B cell (primary cell): ENCODE measurements at regions not wholly inside any gene's neighbourhood (a gene's known extent, or its start where the extent isn't known, plus 50 kb on each side); places are given as distances from the start of the nearest gene placed in this dataset.

ENCODE experiments used
- ATAC-seq: fragments of 200-7000 bp; cut with Tn5 transposase; one replicate; pipeline ENCODE4 v1.10.0; 2021; ENCODE audit warnings: low read depth, mild to moderate bottlenecking, moderate number of reproducible peaks, moderate library complexity
- CTCF ChIA-PET: fragments of 350-600 bp; sonication (Branson Sonifier 250); formaldehyde crosslinking; loops from one replicate; lab custom pipeline; 2021; ENCODE audit warnings: antibody characterized with exemption, inconsistent platforms; lab: Charles Lee
- POLR2A ChIA-PET: fragments of 350-600 bp; sonication (Branson Sonifier 250); formaldehyde crosslinking; loops from one replicate; lab custom pipeline; 2021; ENCODE audit warnings: antibody characterized with exemption; lab: Charles Lee
- DNase-seq: peaks from one replicate; pipeline ENCODE4 v3.0.0; 2013
- H2AFZ ChIP-seq: 2 replicates; pipeline ENCODE4 v1.6.1; 2012; ENCODE audit warnings: mild to moderate bottlenecking, low read depth, low read length; ENCODE audit not compliant: insufficient read depth, poor library complexity, severe bottlenecking
- H3K27ac ChIP-seq, 2 donors: 1 replicate in 1 of 2; 2 replicates in 1 of 2; pipeline ENCODE4 v1.5.1; 2012 to 2013; ENCODE audit warnings: low read length in 2 of 2, mild to moderate bottlenecking in 2 of 2, moderate library complexity in 1 of 2
- H3K27me3 ChIP-seq, 4 experiments: fragments of 200-600 bp in 1 of 4; sonication (generic) in 1 of 4; replicated peaks in 1 of 4; 1 replicate in 2 of 4; 2 replicates in 2 of 4; pipeline versions ENCODE4 v1.6.1 to v1.7.0; 2013 to 2016; ENCODE audit warnings: low read length in 3 of 4, mild to moderate bottlenecking in 2 of 4, mixed read lengths in 1 of 4, moderate library complexity in 1 of 4; ENCODE audit not compliant: insufficient read depth in 4 of 4, control insufficient read depth in 3 of 4; ENCODE audit errors: control extremely low read depth in 1 of 4
- H3K36me3 ChIP-seq, 2 experiments: replicated peaks in 1 of 2; 1 replicate in 1 of 2; 2 replicates in 1 of 2; pipeline versions ENCODE4 v1.6.1 to v1.7.1; 2013; ENCODE audit warnings: low read length in 1 of 2; ENCODE audit not compliant: insufficient read depth in 2 of 2, control insufficient read depth in 1 of 2; ENCODE audit errors: control extremely low read depth in 1 of 2, extremely low read depth in 1 of 2
- H3K4me1 ChIP-seq, 2 donors: fragments of 200-600 bp in 1 of 2; sonication (generic) in 1 of 2; 1 replicate in 1 of 2; 2 replicates in 1 of 2; pipeline versions ENCODE4 v1.5.1 to v1.6.1; 2013 to 2017; ENCODE audit warnings: low read length in 2 of 2; ENCODE audit not compliant: control insufficient read depth in 2 of 2, insufficient read depth in 2 of 2
- H3K4me2 ChIP-seq: replicated peaks from 2 replicates; pipeline ENCODE3; 2012; ENCODE audit warnings: mild to moderate bottlenecking, low read depth, low read length; ENCODE audit not compliant: poor library complexity, severe bottlenecking
- H3K4me3 ChIP-seq, 5 experiments: fragments of 200-600 bp in 1 of 5; sonication (generic) in 1 of 5; 1 replicate in 3 of 5; 2 replicates in 2 of 5; pipeline versions ENCODE4 v1.5.1 to v1.7.0; 2011 to 2016; ENCODE audit warnings: low read length in 4 of 5, mild to moderate bottlenecking in 4 of 5, low read depth in 2 of 5, control low read depth in 1 of 5, moderate library complexity in 1 of 5; ENCODE audit not compliant: insufficient read depth in 1 of 5; ENCODE audit errors: control extremely low read depth in 1 of 5, extremely low read depth in 1 of 5
- H3K79me2 ChIP-seq: fragments of 200-600 bp; sonication (generic); one replicate; pipeline ENCODE4 v1.6.0; 2016; ENCODE audit warnings: low read length; ENCODE audit not compliant: control insufficient read depth, insufficient read depth
- H3K9ac ChIP-seq: fragments of 200-600 bp; sonication (generic); 2 replicates; pipeline ENCODE4 v1.6.1; 2017; ENCODE audit warnings: mild to moderate bottlenecking, low read length, moderate library complexity
- H3K9me3 ChIP-seq, 3 donors: one replicate each; pipeline versions ENCODE4 v1.6.1 to v1.7.1; 2013; ENCODE audit warnings: low read length in 2 of 3; ENCODE audit not compliant: control insufficient read depth in 2 of 3, insufficient read depth in 1 of 3; ENCODE audit errors: control extremely low read depth in 1 of 3
- H4K20me1 ChIP-seq: 2 replicates; pipeline ENCODE4 v1.6.0; 2012; ENCODE audit warnings: mild to moderate bottlenecking, low read length; ENCODE audit not compliant: insufficient read depth, control insufficient read depth, poor library complexity, severe bottlenecking
- H3K27ac Mint-ChIP-seq: one replicate; pipeline ENCODE4 v1.8.0; 2021; ENCODE audit warnings: mixed read lengths
- H3K27me3 Mint-ChIP-seq: one replicate; pipeline ENCODE4 v1.8.0; 2021; ENCODE audit warnings: mixed read lengths
- H3K4me1 Mint-ChIP-seq: one replicate; pipeline ENCODE4 v1.8.0; 2021; ENCODE audit warnings: mixed read lengths
- H3K4me3 Mint-ChIP-seq: one replicate; pipeline ENCODE4 v1.8.0; 2021; ENCODE audit warnings: mixed read lengths
- H3K9me3 Mint-ChIP-seq: one replicate; pipeline ENCODE4 v1.8.0; 2022; ENCODE audit warnings: mixed read lengths; ENCODE audit not compliant: insufficient read depth
- EZH2 ChIP-seq: IDR thresholded peaks from 2 replicates; pipeline ENCODE4 v1.6.1; 2012; ENCODE audit warnings: borderline replicate concordance, low read depth, mild to moderate bottlenecking, moderate library complexity, low read length; ENCODE audit not compliant: insufficient read depth, poor library complexity, severe bottlenecking
- WGBS: methylation state at CpG from one replicate; pipeline ENCODE4 v1.1.5; 2013; ENCODE audit warnings: missing lambda C conversion rate; ENCODE audit not compliant: insufficient coverage; 5-methylcytosine and 5-hydroxymethylcytosine counted together
- intact Hi-C: fragments of 100-400 bp; cut with micrococcal nuclease; formaldehyde crosslinking; loops from one replicate; pipeline ENCODE4 v1.10.0; 2022
- TF ChIP-seq, protein P1 (sequence below): fragments of 200-600 bp; IDR thresholded peaks from one replicate; pipeline ENCODE4 v1.8.0; 2022; ENCODE audit warnings: antibody characterized with exemption, mild to moderate bottlenecking

- H3K4me1 ChIP-seq = no peaks in the 10 kb centered on the region
- intact Hi-C loops = no loop called here
- H3K9me3 ChIP-seq = peaks cover 0 to 8% (median 0%) of the 10 kb centered on the region in 3 donors
- Mint-ChIP-seq H3K27me3 (no peaks in the 10 kb centered on the region), H3K4me1 (no peaks in the 10 kb centered on the region), H3K4me3 (no peak overlapping the region), H3K27ac (no peak overlapping the region), H3K9me3 (peaks cover 7% of the 10 kb centered on the region)
- H3K9ac ChIP-seq = no peak overlapping the region
- no peak for ATAC-seq
- ChIA-PET POLR2A (no interaction called here), CTCF (no interaction called here)
- H3K4me3 ChIP-seq = no peak overlapping the region
- H3K27me3 ChIP-seq = no peaks in the 10 kb centered on the region
- no peak for DNase-seq
- H3K4me2 ChIP-seq = no peak overlapping the region
- no peak overlapping the region for H2AFZ ChIP-seq
- 85% methylated on average over 3 of the region's 3 CpGs for WGBS
- H3K79me2 ChIP-seq = no peaks in the 10 kb centered on the region
- H4K20me1 ChIP-seq = no peaks in the 10 kb centered on the region
- no peak overlapping the region for H3K27ac ChIP-seq
- no peak for TF ChIP-seq EZH2
- TF ChIP-seq, protein P1, sequence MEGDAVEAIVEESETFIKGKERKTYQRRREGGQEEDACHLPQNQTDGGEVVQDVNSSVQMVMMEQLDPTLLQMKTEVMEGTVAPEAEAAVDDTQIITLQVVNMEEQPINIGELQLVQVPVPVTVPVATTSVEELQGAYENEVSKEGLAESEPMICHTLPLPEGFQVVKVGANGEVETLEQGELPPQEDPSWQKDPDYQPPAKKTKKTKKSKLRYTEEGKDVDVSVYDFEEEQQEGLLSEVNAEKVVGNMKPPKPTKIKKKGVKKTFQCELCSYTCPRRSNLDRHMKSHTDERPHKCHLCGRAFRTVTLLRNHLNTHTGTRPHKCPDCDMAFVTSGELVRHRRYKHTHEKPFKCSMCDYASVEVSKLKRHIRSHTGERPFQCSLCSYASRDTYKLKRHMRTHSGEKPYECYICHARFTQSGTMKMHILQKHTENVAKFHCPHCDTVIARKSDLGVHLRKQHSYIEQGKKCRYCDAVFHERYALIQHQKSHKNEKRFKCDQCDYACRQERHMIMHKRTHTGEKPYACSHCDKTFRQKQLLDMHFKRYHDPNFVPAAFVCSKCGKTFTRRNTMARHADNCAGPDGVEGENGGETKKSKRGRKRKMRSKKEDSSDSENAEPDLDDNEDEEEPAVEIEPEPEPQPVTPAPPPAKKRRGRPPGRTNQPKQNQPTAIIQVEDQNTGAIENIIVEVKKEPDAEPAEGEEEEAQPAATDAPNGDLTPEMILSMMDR = no peak
- no peaks in the 10 kb centered on the region for H3K36me3 ChIP-seq
These were observed 886.4 kb downstream of the DNAJB9 start for GRCh38 chr7:109456116-109456515.

GRCh38 chr7:109460296-109460695 is 890.6 kb downstream of the DNAJB9 start:
- Histone ChIP-seq H3K27ac (no peak overlapping the region), H3K27me3 (no peaks in the 10 kb centered on the region), H4K20me1 (no peaks in the 10 kb centered on the region), H3K36me3 (no peaks in the 10 kb centered on the region), H3K79me2 (no peaks in the 10 kb centered on the region), H3K9me3 (peaks cover 0 to 1% (median 0%) of the 10 kb centered on the region in 3 donors), H3K9ac (no peak overlapping the region), H3K4me3 (no peak overlapping the region), H3K4me2 (no peak overlapping the region), H2AFZ (no peak overlapping the region), H3K4me1 (no peaks in the 10 kb centered on the region)
- no peak overlapping the region for H3K4me3 Mint-ChIP-seq
- WGBS = no CpG with 5 or more reads among the region's 2 CpGs
- TF ChIP-seq EZH2 = no peak
- TF ChIP-seq, protein P1 = no peak
- H3K27ac Mint-ChIP-seq = no peak overlapping the region
- no peak for ATAC-seq
- intact Hi-C loops = no loop called here
- no peaks in the 10 kb centered on the region for H3K4me1 Mint-ChIP-seq
- no peaks in the 10 kb centered on the region for H3K9me3 Mint-ChIP-seq
- no peak for DNase-seq
- ChIA-PET POLR2A (no interaction called here), CTCF (no interaction called here)
- no peaks in the 10 kb centered on the region for H3K27me3 Mint-ChIP-seq
